ENCODE measurements at regions not wholly inside any gene's neighbourhood (a gene's known extent, or its start where the extent isn't known, plus 50 kb on each side); places are given as distances from the start of the nearest gene placed in this dataset.

DNA sequence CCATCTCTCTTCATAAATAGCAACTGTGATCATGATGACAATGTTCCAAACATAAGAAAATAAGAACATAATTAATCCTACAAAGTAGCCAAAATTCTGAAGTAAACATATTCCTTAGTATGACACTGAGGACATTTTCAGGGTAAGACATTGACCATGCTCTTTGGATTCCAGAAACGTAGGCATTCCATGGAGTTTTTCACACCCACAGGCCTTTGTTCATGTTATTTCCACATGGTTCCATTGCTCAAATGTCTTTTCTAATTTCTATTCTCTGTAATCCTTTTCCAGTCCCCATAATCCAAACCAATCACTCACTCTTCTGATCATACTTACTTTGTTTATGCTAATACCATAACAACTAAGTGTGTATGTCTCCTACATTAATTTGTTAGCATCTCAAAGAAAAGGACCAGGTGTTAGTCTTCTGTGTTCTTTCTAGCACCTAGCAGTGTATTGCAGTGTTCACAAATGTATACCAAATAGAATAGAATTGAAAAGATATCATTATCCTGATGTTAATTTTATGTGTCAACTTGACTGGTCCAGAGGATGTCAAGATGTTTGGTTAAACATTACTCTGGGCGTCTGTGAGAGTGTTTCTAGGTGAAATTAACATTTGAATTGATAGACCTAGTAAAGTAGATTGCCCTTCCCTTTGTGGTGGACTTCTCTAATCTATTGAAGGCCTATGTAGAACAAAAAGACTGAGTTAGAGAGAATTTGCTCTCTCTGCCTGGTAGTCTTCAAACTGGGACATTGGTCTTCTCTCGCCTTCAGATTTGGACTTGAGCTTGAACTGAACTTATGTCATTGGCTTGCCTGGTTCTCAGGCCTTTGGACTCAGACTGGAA lies 516.6 kb downstream of the PTPRC start:
- Histone ChIP-seq H2AFZ (ENCODE audit: low read depth, low read length, severe bottlenecking) (no peak overlapping the region), H3F3A (ENCODE audit: insufficient read depth) (peaks cover 10% of the 10 kb centered on the region; the same call in 1 of the 2 replicates), H3K9me3 (ENCODE audit: insufficient read depth, low read length) (no peaks in the 10 kb centered on the region), H3K36me3 (ENCODE audit: low read length) (no peaks in the 10 kb centered on the region), H3K9ac (ENCODE audit: low read length) (no peak overlapping the region), H3K27me3 (ENCODE audit: low read length) (no peaks in the 10 kb centered on the region), H3K79me2 (ENCODE audit: insufficient read depth, low read length) (no peaks in the 10 kb centered on the region), H3K4me2 (ENCODE audit: low read depth, low read length, poor library complexity, severe bottlenecking) (no peak overlapping the region), H3K4me3 (ENCODE audit: insufficient read depth, low read length, poor library complexity, severe bottlenecking) (no peak overlapping the region), H3K9me2 (replicated peaks; ENCODE audit: insufficient read depth, low read length) (no peaks in the 10 kb centered on the region), H4K20me1 (ENCODE audit: low read depth, low read length) (no peaks in the 10 kb centered on the region), H3K27ac (ENCODE audit: low read depth, low read length) (no peak overlapping the region)
- TF ChIP-seq, protein P1, sequence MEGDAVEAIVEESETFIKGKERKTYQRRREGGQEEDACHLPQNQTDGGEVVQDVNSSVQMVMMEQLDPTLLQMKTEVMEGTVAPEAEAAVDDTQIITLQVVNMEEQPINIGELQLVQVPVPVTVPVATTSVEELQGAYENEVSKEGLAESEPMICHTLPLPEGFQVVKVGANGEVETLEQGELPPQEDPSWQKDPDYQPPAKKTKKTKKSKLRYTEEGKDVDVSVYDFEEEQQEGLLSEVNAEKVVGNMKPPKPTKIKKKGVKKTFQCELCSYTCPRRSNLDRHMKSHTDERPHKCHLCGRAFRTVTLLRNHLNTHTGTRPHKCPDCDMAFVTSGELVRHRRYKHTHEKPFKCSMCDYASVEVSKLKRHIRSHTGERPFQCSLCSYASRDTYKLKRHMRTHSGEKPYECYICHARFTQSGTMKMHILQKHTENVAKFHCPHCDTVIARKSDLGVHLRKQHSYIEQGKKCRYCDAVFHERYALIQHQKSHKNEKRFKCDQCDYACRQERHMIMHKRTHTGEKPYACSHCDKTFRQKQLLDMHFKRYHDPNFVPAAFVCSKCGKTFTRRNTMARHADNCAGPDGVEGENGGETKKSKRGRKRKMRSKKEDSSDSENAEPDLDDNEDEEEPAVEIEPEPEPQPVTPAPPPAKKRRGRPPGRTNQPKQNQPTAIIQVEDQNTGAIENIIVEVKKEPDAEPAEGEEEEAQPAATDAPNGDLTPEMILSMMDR (IDR thresholded peaks at IDR 0.05; ENCODE audit: insufficient read depth, low read length, poor library complexity, severe bottlenecking), result no peak

DNA sequence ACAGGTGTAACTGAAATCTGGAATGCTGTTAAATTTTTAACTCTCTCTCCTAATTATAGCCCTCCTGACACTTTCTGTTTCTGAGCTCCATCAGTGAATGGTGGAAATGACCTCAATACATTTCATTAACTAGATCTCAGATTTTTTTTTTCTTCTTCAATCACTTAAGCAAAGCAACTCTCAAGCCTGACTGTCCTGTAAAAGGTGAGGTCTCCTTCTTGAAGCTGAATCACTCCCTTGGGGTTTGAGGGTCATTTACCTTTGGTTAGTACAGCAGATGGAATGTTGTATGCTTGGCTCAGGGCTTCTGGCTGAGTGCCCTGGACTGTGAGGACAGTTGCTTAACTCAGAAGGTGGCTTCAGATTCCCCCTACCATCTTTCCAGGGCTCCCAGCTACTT lies 518.7 kb downstream of the PTPRC start:
- H3K79me2 ChIP-seq (ENCODE audit: insufficient read depth, low read length), result no peaks in the 10 kb centered on the region
- H3K9ac ChIP-seq (ENCODE audit: low read length), result no peak overlapping the region
- no peaks in the 10 kb centered on the region for H3K27me3 ChIP-seq (ENCODE audit: low read length)
- no peak overlapping the region for H3K4me3 ChIP-seq (ENCODE audit: insufficient read depth, low read length, poor library complexity, severe bottlenecking)
- H3K9me3 ChIP-seq (ENCODE audit: insufficient read depth, low read length), result no peaks in the 10 kb centered on the region
- H3K4me2 ChIP-seq (ENCODE audit: low read depth, low read length, poor library complexity, severe bottlenecking), result no peak overlapping the region
- no peaks in the 10 kb centered on the region for H3K36me3 ChIP-seq (ENCODE audit: low read length)
- H3K9me2 ChIP-seq (replicated peaks; ENCODE audit: insufficient read depth, low read length), result no peaks in the 10 kb centered on the region
- H3K27ac ChIP-seq (ENCODE audit: low read depth, low read length), result no peak overlapping the region
- H2AFZ ChIP-seq (ENCODE audit: low read depth, low read length, severe bottlenecking), result no peak overlapping the region
- no peaks in the 10 kb centered on the region for H4K20me1 ChIP-seq (ENCODE audit: low read depth, low read length)
- TF ChIP-seq, protein P1 (IDR thresholded peaks at IDR 0.05; ENCODE audit: insufficient read depth, low read length, poor library complexity, severe bottlenecking), result no peak
- no peaks in the 10 kb centered on the region for H3F3A ChIP-seq (ENCODE audit: insufficient read depth)

DNA sequence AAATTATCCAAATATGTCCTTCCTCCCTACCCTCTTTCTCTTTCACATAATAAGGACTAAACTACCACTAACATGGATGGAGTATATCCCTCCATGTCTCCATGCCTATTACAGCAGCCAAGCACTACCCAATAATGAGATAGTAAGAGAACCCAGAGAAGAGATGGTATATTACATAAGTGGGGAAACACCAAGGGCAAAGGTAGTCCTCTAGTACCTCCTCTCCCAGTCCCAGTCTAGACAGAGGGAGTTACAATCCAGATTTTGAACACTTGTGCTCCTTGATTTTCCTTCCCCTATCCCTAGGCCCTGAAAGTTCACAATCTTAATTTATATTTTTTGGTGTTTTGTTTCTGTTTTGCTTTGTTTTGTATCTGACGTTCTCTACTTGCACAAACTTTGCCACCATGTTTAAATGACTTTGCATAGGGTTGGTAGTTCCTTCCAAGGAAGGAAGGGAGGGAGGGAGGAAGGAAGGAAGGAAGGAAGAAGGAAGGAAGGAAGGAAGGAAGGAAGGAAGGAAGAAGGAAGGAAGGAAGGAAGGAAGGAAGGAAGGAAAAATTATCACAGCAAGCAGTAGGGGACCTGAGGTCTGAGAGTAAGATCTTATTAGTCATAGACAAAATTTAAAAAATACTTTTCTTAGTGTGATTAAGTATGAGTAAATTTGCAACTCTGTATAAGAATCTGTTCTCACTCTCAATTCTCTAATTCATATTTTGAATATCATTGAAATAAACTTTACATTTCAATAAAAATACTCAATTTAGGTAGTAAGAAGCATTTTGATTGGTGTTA lies 521.9 kb downstream of the PTPRC start:
- Histone ChIP-seq H3K9me3 (ENCODE audit: insufficient read depth, low read length) (no peaks in the 10 kb centered on the region), H3K9ac (ENCODE audit: low read length) (no peak overlapping the region), H3K4me2 (ENCODE audit: low read depth, low read length, poor library complexity, severe bottlenecking) (no peak overlapping the region), H4K20me1 (ENCODE audit: low read depth, low read length) (no peaks in the 10 kb centered on the region), H2AFZ (ENCODE audit: low read depth, low read length, severe bottlenecking) (no peak overlapping the region), H3K79me2 (ENCODE audit: insufficient read depth, low read length) (no peaks in the 10 kb centered on the region), H3K27me3 (ENCODE audit: low read length) (no peaks in the 10 kb centered on the region), H3K36me3 (ENCODE audit: low read length) (no peaks in the 10 kb centered on the region), H3K27ac (ENCODE audit: low read depth, low read length) (no peak overlapping the region), H3F3A (ENCODE audit: insufficient read depth) (no peaks in the 10 kb centered on the region), H3K9me2 (replicated peaks; ENCODE audit: insufficient read depth, low read length) (no peaks in the 10 kb centered on the region), H3K4me3 (ENCODE audit: insufficient read depth, low read length, poor library complexity, severe bottlenecking) (no peak overlapping the region)
- TF ChIP-seq, protein P1 (IDR thresholded peaks at IDR 0.05; ENCODE audit: insufficient read depth, low read length, poor library complexity, severe bottlenecking), result no peak
- no peak for TF ChIP-seq EZH2phosphoT487 (conservative IDR thresholded peaks at IDR 0.05; ENCODE audit: low read length)
